ENCODE measurements at regions not wholly inside any gene's neighbourhood (a gene's known extent, or its start where the extent isn't known, plus 50 kb on each side); places are given as distances from the start of the nearest gene placed in this dataset.

GRCh38 chr18:78230911-78231310, 748.7 kb upstream of the SALL3 start:
- no peak for TF ChIP-seq CTCF (optimal IDR thresholded peaks at IDR 0.05 in 1 of 3, IDR thresholded peaks at IDR 0.05 in 1 of 3, conservative IDR thresholded peaks at IDR 0.05 in 1 of 3; ENCODE audit: extremely low read depth in 1 of 3, insufficient read depth in 2 of 3, low read length in 3 of 3)
- TF ChIP-seq EZH2 (IDR thresholded peaks at IDR 0.05; ENCODE audit: low read length) = no peak

Data from keratinocyte (primary cell).